ENCODE measurements at regions not wholly inside any gene's neighbourhood (a gene's known extent, or its start where the extent isn't known, plus 50 kb on each side); places are given as distances from the start of the nearest gene placed in this dataset.
"Not testable (repeated sequence)": the region's sequence is repeated elsewhere in the genome, so short reads cannot be mapped to it uniquely, and the experiment has no call there.

- no peak for DNase-seq
Observed at GRCh38 chr18:40179729-40180461, 1775.1 kb upstream of the PIK3C3 start.

GRCh38 chr18:40168026-40168425 lies 1787.0 kb upstream of the PIK3C3 start:
- DNase-seq, result no peak

GRCh38 chr18:40163254-40163653 lies 1791.8 kb upstream of the PIK3C3 start:
- DNase-seq, result no peak

GRCh38 chr18:40160361-40160760 lies 1794.7 kb upstream of the PIK3C3 start:
- no peak for DNase-seq

- peak in 1 of 2 experiments; percentile 9 for DNase-seq
Observed at GRCh38 chr18:40159141-40160017, 1795.7 kb upstream of the PIK3C3 start.

GRCh38 chr18:40157120-40157519 lies 1797.9 kb upstream of the PIK3C3 start:
- DNase-seq, result no peak

- DNase-seq, result no peak
Observed at GRCh38 chr18:40152859-40153258, 1802.2 kb upstream of the PIK3C3 start.

- no peak for DNase-seq
Observed at GRCh38 chr18:40148960-40149359, 1806.1 kb upstream of the PIK3C3 start.

- no peak for DNase-seq
Observed at GRCh38 chr18:40133253-40133652, 1821.8 kb upstream of the PIK3C3 start.

- not testable (repeated sequence) for DNase-seq
Observed at GRCh38 chr18:40132438-40132837, 1822.6 kb upstream of the PIK3C3 start.

- no peak for DNase-seq
Observed at GRCh38 chr18:40124107-40124506, 1830.9 kb upstream of the PIK3C3 start.

GRCh38 chr18:40120796-40121391 lies 1834.1 kb upstream of the PIK3C3 start:
- no peak for DNase-seq

- DNase-seq, result no peak
Observed at GRCh38 chr18:40120356-40120755, 1834.7 kb upstream of the PIK3C3 start.

- not testable (repeated sequence) for DNase-seq
Observed at GRCh38 chr18:40119581-40119980, 1835.5 kb upstream of the PIK3C3 start.

GRCh38 chr18:40110455-40110854 lies 1844.6 kb upstream of the PIK3C3 start:
- DNase-seq, result no peak

GRCh38 chr18:40109252-40110049 lies 1845.6 kb upstream of the PIK3C3 start:
- no peak for DNase-seq

GRCh38 chr18:40108596-40108995 lies 1846.4 kb upstream of the PIK3C3 start:
- no peak for DNase-seq

GRCh38 chr18:40102903-40103302 lies 1852.1 kb upstream of the PIK3C3 start:
- DNase-seq, result no peak

GRCh38 chr18:40099641-40100040 lies 1855.4 kb upstream of the PIK3C3 start:
- no peak for DNase-seq

- DNase-seq, result no peak
Observed at GRCh38 chr18:40096675-40097074, 1858.4 kb upstream of the PIK3C3 start.

- DNase-seq, result no peak
Observed at GRCh38 chr18:40094441-40094840, 1860.6 kb upstream of the PIK3C3 start.

- no peak for DNase-seq
Observed at GRCh38 chr18:40088130-40088529, 1866.9 kb upstream of the PIK3C3 start.

- DNase-seq, result no peak
Observed at GRCh38 chr18:40079786-40080185, 1875.2 kb upstream of the PIK3C3 start.

All from cerebellar nuclear complex (tissue), 1 donor.